HepG2 (cell line): ENCODE measurements at regions not wholly inside any gene's neighbourhood (a gene's known extent, or its start where the extent isn't known, plus 50 kb on each side); places are given as distances from the start of the nearest gene placed in this dataset.

Source experiments
- ATAC-seq: fragments of 200-7000 bp; cut with Tn5 transposase; 3 replicates; pipeline ENCODE4 v1.9.1; 2020; ENCODE audit warnings: mild to moderate bottlenecking, moderate library complexity
- BruUV-seq: library from RNA; stranded (reverse); fragments of 400-500 nt; replicated peaks from 2 replicates; lab custom pipeline; 2021; lab: Mats Ljungman, UMichigan
- CTCF ChIA-PET: fragments of 300-600 bp; formaldehyde crosslinking; extraction: SDS; loops from one replicate; lab custom pipeline; 2021; ENCODE audit warnings: low total read pairs, inconsistent platforms, low intra/inter-chr PET ratio; lab: Yijun Ruan, JAX
- POLR2A ChIA-PET: fragments of 350-600 bp; sonication (Branson Sonifier 250); formaldehyde crosslinking; loops from one replicate; lab custom pipeline; 2020; ENCODE audit warnings: antibody characterized with exemption, inconsistent platforms; lab: Yijun Ruan, JAX
- DNase-seq: peaks from one replicate; pipeline ENCODE4 v3.0.0-alpha.2; 2015; ENCODE audit warnings: low spot score
- FAIRE-seq: peaks from 3 replicates; lab custom pipeline; 2011; peaks lifted over from hg19 to GRCh38; lab: Jason Lieb, UNC
- H2AFZ ChIP-seq: one replicate; pipeline ENCODE4 v1.6.1; 2011; ENCODE audit warnings: low read length, inconsistent platforms
- H3K27ac ChIP-seq: fragments of 300-600 bp; 3 replicates; pipeline ENCODE4 v1.8.0; 2011; ENCODE audit warnings: mixed run types, mild to moderate bottlenecking, mixed read lengths, low read length, inconsistent platforms; ENCODE audit not compliant: insufficient read depth; ENCODE audit errors: extremely low read length
- H3K27me3 ChIP-seq, 2 experiments: fragments of 200-600 bp in 1 of 2; 2 replicates in 1 of 2; 3 replicates in 1 of 2; pipeline versions ENCODE4 v1.6.0 to v1.8.0; 2011; ENCODE audit warnings: low read length in 2 of 2, mild to moderate bottlenecking in 2 of 2, moderate library complexity in 2 of 2, inconsistent platforms in 1 of 2; ENCODE audit not compliant: insufficient read depth in 2 of 2, control insufficient read depth in 1 of 2
- H3K36me3 ChIP-seq, 2 experiments: fragments of 200-600 bp in 1 of 2; replicated peaks in 1 of 2; 2 replicates in 1 of 2; 3 replicates in 1 of 2; pipeline versions ENCODE4 v1.5.1 to v1.8.0; 2011; ENCODE audit warnings: low read length in 2 of 2, inconsistent platforms in 1 of 2; ENCODE audit not compliant: insufficient read depth in 2 of 2, control insufficient read depth in 1 of 2
- H3K4me1 ChIP-seq: 2 replicates; pipeline ENCODE4 v1.5.1; 2012; ENCODE audit warnings: low read length, inconsistent platforms; ENCODE audit not compliant: insufficient read depth
- H3K4me2 ChIP-seq: 2 replicates; pipeline ENCODE4 v1.6.0; 2011; ENCODE audit warnings: low read depth, low read length, inconsistent platforms
- H3K4me3 ChIP-seq, 3 experiments: fragments of 200-600 bp in 1 of 3; sonication (generic), shearing (Covaris generic) in 1 of 3; replicated peaks in 1 of 3; 2 replicates each; pipeline ENCODE4 v1.5.1; 2011 to 2016; ENCODE audit warnings: low read length in 3 of 3, inconsistent platforms in 2 of 3, low read depth in 2 of 3, mild to moderate bottlenecking in 2 of 3, control low read depth in 1 of 3, mixed read lengths in 1 of 3; ENCODE audit not compliant: insufficient read depth in 1 of 3
- H3K79me2 ChIP-seq: one replicate; pipeline ENCODE4 v1.6.1; 2011; ENCODE audit warnings: low read length, inconsistent platforms; ENCODE audit not compliant: insufficient read depth
- H3K9ac ChIP-seq: 2 replicates; pipeline ENCODE4 v1.6.0; 2011; ENCODE audit warnings: mild to moderate bottlenecking, low read depth, low read length, inconsistent platforms; ENCODE audit not compliant: insufficient read depth
- H3K9me3 ChIP-seq: 2 replicates; pipeline ENCODE4 v1.5.1; 2012; ENCODE audit warnings: mild to moderate bottlenecking, low read length
- H4K20me1 ChIP-seq: 2 replicates; pipeline ENCODE4 v1.6.0; 2011; ENCODE audit warnings: inconsistent platforms, mild to moderate bottlenecking, low read length, moderate library complexity; ENCODE audit not compliant: insufficient read depth
- CAMTA2 ChIP-seq: sonication (generic); formaldehyde crosslinking; IDR thresholded peaks from 2 replicates; pipeline ENCODE4 v1.4.0; 2020; ENCODE audit warnings: mild to moderate bottlenecking, missing genetic modification reagents, borderline replicate concordance
- CTCF ChIP-seq: sonication (generic); formaldehyde crosslinking; IDR thresholded peaks from 2 replicates; pipeline ENCODE4 v1.5.0; 2020; ENCODE audit warnings: mild to moderate bottlenecking, missing genetic modification reagents, moderate library complexity
- E2F2 ChIP-seq: sonication (generic); formaldehyde crosslinking; IDR thresholded peaks from 2 replicates; pipeline ENCODE4 v1.4.0; 2020; ENCODE audit warnings: missing genetic modification reagents, borderline replicate concordance
- GABPB1 ChIP-seq: IDR thresholded peaks from 2 replicates; pipeline ENCODE4 v1.6.1; 2016; ENCODE audit warnings: mild to moderate bottlenecking, missing genetic modification reagents, moderate library complexity, missing compliant biosample characterization
- GLI4 ChIP-seq: sonication (generic); formaldehyde crosslinking; IDR thresholded peaks from 2 replicates; pipeline ENCODE4 v1.5.1; 2020; ENCODE audit warnings: missing genetic modification reagents, mild to moderate bottlenecking, moderate library complexity, borderline replicate concordance
- KDM6A ChIP-seq: IDR thresholded peaks from 2 replicates; pipeline ENCODE4 v1.6.1; 2016; ENCODE audit warnings: low read depth
- MXI1 ChIP-seq: IDR thresholded peaks from 3 replicates; pipeline ENCODE4 v1.6.1; 2012; ENCODE audit warnings: low read depth, low read length, inconsistent platforms, borderline replicate concordance
- NFIB ChIP-seq: sonication (generic); formaldehyde crosslinking; IDR thresholded peaks from 2 replicates; pipeline ENCODE4 v1.9.0; 2021; ENCODE audit warnings: missing genetic modification reagents, mild to moderate bottlenecking, borderline replicate concordance
- STAG1 ChIP-seq: sonication (generic); formaldehyde crosslinking; IDR thresholded peaks from 2 replicates; pipeline ENCODE4 v1.4.0; 2020; ENCODE audit warnings: missing genetic modification reagents
- TCF7 ChIP-seq: sonication (generic); IDR thresholded peaks from 2 replicates; pipeline ENCODE4 v1.6.1; 2016; ENCODE audit warnings: antibody characterized with exemption, low read depth
- XBP1 ChIP-seq: sonication (generic); formaldehyde crosslinking; IDR thresholded peaks from 2 replicates; pipeline ENCODE4 v1.5.0; 2020; ENCODE audit warnings: missing genetic modification reagents
- ZBTB2 ChIP-seq: sonication (generic); formaldehyde crosslinking; IDR thresholded peaks from 2 replicates; pipeline ENCODE4 v1.8.0; 2022; ENCODE audit warnings: low read depth, missing genetic modification reagents
- ZIK1 ChIP-seq: sonication (generic); formaldehyde crosslinking; IDR thresholded peaks from 2 replicates; pipeline ENCODE4 v1.5.0; 2020; ENCODE audit warnings: mild to moderate bottlenecking, low read depth, missing genetic modification reagents, borderline replicate concordance
- ZNF24 ChIP-seq: fragments of 450-650 bp; IDR thresholded peaks from 2 replicates; pipeline ENCODE4 v1.6.1; 2017; ENCODE audit warnings: antibody characterized with exemption, mild to moderate bottlenecking
- ZNF558 ChIP-seq: sonication (generic); formaldehyde crosslinking; IDR thresholded peaks from 2 replicates; pipeline ENCODE4 v1.9.0; 2022; ENCODE audit warnings: mild to moderate bottlenecking, missing genetic modification reagents, borderline replicate concordance
- ZNF614 ChIP-seq: IDR thresholded peaks from 2 replicates; pipeline ENCODE4 v1.6.1; 2018; ENCODE audit warnings: missing biosample characterization, missing genetic modification reagents, inconsistent platforms, borderline replicate concordance
- WGBS: methylation state at CpG from one replicate; pipeline ENCODE4 v1.1.6; 2017; ENCODE audit warnings: low lambda C conversion rate; 5-methylcytosine and 5-hydroxymethylcytosine counted together
- in situ Hi-C: cut with HindIII; loops from 2 replicates; pipeline ENCODE4 v1.10.0; 2017; ENCODE audit warnings: low pct_unique_long_range_greater_than_20kb; ENCODE audit not compliant: extremely low pct_ligation_motif_present
- intact Hi-C: fragments of 100-400 bp; cut with micrococcal nuclease; formaldehyde crosslinking; loops from one replicate; pipeline ENCODE4 v1.10.0; 2022; ENCODE audit not compliant: unreplicated experiment

- TF ChIP-seq ZBTB2 (CRISPR knock-in tag) (no peak), GLI4 (CRISPR knock-in tag) (no peak)
Measured at GRCh38 chr18:44128365-44128764, 552.3 kb upstream of the SETBP1 start (continued).

- DNase-seq: peak; percentile 10
- Histone ChIP-seq H2AFZ (no peak overlapping the region), H3K9me3 (no peaks in the 10 kb centered on the region), H3K9ac (no peak overlapping the region), H3K27me3 (no peaks in the 10 kb centered on the region), H3K4me1 (no peaks in the 10 kb centered on the region), H3K27ac (no peak overlapping the region), H4K20me1 (no peaks in the 10 kb centered on the region), H3K79me2 (no peaks in the 10 kb centered on the region), H3K4me2 (no peak overlapping the region), H3K4me3 (no peak overlapping the region), H3K36me3 (no peaks in the 10 kb centered on the region)
- 6% methylated on average over 5 of the region's 5 CpGs for WGBS
- intact Hi-C loops (loop anchor here (2.0 to 10.0 kb wide), 3 partner anchors 196 to 1254 kb away; no protein-coding TSS in a partner anchor), in situ Hi-C loops (no loop called here)
- no TSS peak for BruUV-seq
- POLR2A ChIA-PET: no interaction called here
- no peak for FAIRE-seq
- ATAC-seq: peak; percentile 63
- CTCF ChIA-PET: interaction anchor here (1.4 kb wide), 1 partner anchor 1082 kb away, joined by 9 read pairs; no protein-coding TSS in a partner anchor
- TF ChIP-seq STAG1 (CRISPR knock-in tag): peak; percentile 76
- no peak for TF ChIP-seq ZNF558
- no peak for TF ChIP-seq NFIB
- TF ChIP-seq CAMTA2 (CRISPR knock-in tag): no peak
- no peak for TF ChIP-seq ZNF24
- TF ChIP-seq MXI1: no peak
- TF ChIP-seq ZIK1 (CRISPR knock-in tag): no peak
- TF ChIP-seq XBP1 (CRISPR knock-in tag): no peak
- no peak for TF ChIP-seq ZNF614 (CRISPR knock-in tag)
- peak; percentile 55 for TF ChIP-seq CTCF
- TF ChIP-seq GABPB1 (CRISPR knock-in tag): no peak
- no peak for TF ChIP-seq TCF7
- TF ChIP-seq E2F2: no peak
- TF ChIP-seq KDM6A: no peak
Measured at GRCh38 chr18:44130376-44130942, 550.2 kb upstream of the SETBP1 start.
